Fibroblast of skin of back (primary cell): ENCODE measurements at regions not wholly inside any gene's neighbourhood (a gene's known extent, or its start where the extent isn't known, plus 50 kb on each side); places are given as distances from the start of the nearest gene placed in this dataset.

Experiments
- DNase-seq: peaks from one replicate; pipeline ENCODE4 v3.0.0-alpha.2; 2013

GRCh38 chr5:124692950-124693349 is 53.5 kb downstream of the ZNF608 start:
- DNase-seq = no peak

GRCh38 chr5:124692324-124692723 is 54.1 kb downstream of the ZNF608 start:
- peak; percentile 78 for DNase-seq

- DNase-seq = no peak
Observed at GRCh38 chr5:124689653-124690052, 56.8 kb downstream of the ZNF608 start.

GRCh38 chr5:124686239-124687004 is 60.0 kb downstream of the ZNF608 start:
- DNase-seq = no peak

- no peak for DNase-seq
Observed at GRCh38 chr5:124685404-124685930, 61.0 kb downstream of the ZNF608 start.

- DNase-seq = no peak
Observed at GRCh38 chr5:124683917-124684555, 62.4 kb downstream of the ZNF608 start.

- DNase-seq = no peak
Observed at GRCh38 chr5:124679578-124680199, 66.8 kb downstream of the ZNF608 start.

- DNase-seq = no peak
Observed at GRCh38 chr5:124678922-124679519, 67.4 kb downstream of the ZNF608 start.

GRCh38 chr5:124678468-124678867 is 68.0 kb downstream of the ZNF608 start:
- DNase-seq = no peak

- DNase-seq = peak; percentile 75
Observed at GRCh38 chr5:124677374-124678351, 68.8 kb downstream of the ZNF608 start.

- no peak for DNase-seq
Observed at GRCh38 chr5:124675931-124676846, 70.2 kb downstream of the ZNF608 start.

- no peak for DNase-seq
Observed at GRCh38 chr5:124671193-124671592, 75.2 kb downstream of the ZNF608 start.

GRCh38 chr5:124670722-124671184 is 75.7 kb downstream of the ZNF608 start:
- DNase-seq = no peak

- DNase-seq = peak; percentile 42
Observed at GRCh38 chr5:124669956-124670721, 76.3 kb downstream of the ZNF608 start.

- no peak for DNase-seq
Observed at GRCh38 chr5:124669300-124669648, 77.2 kb downstream of the ZNF608 start.

- DNase-seq = no peak
Observed at GRCh38 chr5:124668353-124669299, 77.8 kb downstream of the ZNF608 start.

- no peak for DNase-seq
Observed at GRCh38 chr5:124665625-124666024, 80.8 kb downstream of the ZNF608 start.

GRCh38 chr5:124665035-124665434 is 81.4 kb downstream of the ZNF608 start:
- DNase-seq = no peak

- DNase-seq = no peak
Observed at GRCh38 chr5:124664287-124664686, 82.2 kb downstream of the ZNF608 start.
